OCI-LY1 (cell line): ENCODE measurements at regions not wholly inside any gene's neighbourhood (a gene's known extent, or its start where the extent isn't known, plus 50 kb on each side); places are given as distances from the start of the nearest gene placed in this dataset.

Experiments used
- H2AFZ ChIP-seq: fragments of 200-600 bp; sonication (generic), shearing (Covaris generic); 2 replicates; pipeline ENCODE4 v1.6.0; 2014; ENCODE audit warnings: antibody characterized with exemption, mild to moderate bottlenecking, low read length
- H3F3A ChIP-seq: fragments of 200-600 bp; sonication (generic), shearing (Covaris generic); 2 replicates; pipeline ENCODE4 v1.6.0; 2014; ENCODE audit warnings: mild to moderate bottlenecking, antibody characterized with exemption, low read length, moderate library complexity; ENCODE audit not compliant: insufficient read depth
- H3K27ac ChIP-seq: fragments of 200-600 bp; sonication (generic); 2 replicates; pipeline ENCODE4 v1.5.1; 2014; ENCODE audit warnings: low read length, mixed run types, mild to moderate bottlenecking, low read depth; ENCODE audit not compliant: poor library complexity, severe bottlenecking
- H3K27me3 ChIP-seq: fragments of 200-600 bp; sonication (generic); 2 replicates; pipeline ENCODE4 v1.6.0; 2014; ENCODE audit warnings: antibody characterized with exemption, mild to moderate bottlenecking, low read length, moderate library complexity; ENCODE audit not compliant: insufficient read depth
- H3K36me3 ChIP-seq: fragments of 200-600 bp; sonication (generic); 2 replicates; pipeline ENCODE4 v1.6.1; 2014; ENCODE audit warnings: mild to moderate bottlenecking, antibody characterized with exemption, low read length, moderate library complexity, mixed read lengths; ENCODE audit not compliant: insufficient read depth
- H3K4me1 ChIP-seq: fragments of 200-600 bp; sonication (generic); 2 replicates; pipeline ENCODE4 v1.5.1; 2014; ENCODE audit warnings: mild to moderate bottlenecking, low read length, moderate library complexity; ENCODE audit not compliant: insufficient read depth, severe bottlenecking
- H3K4me2 ChIP-seq: fragments of 200-600 bp; sonication (generic), shearing (Covaris generic); 2 replicates; pipeline ENCODE4 v1.6.1; 2014; ENCODE audit warnings: low read length
- H3K4me3 ChIP-seq: fragments of 200-600 bp; sonication (generic); 2 replicates; pipeline ENCODE4 v1.5.1; 2014; ENCODE audit warnings: low read length, low read depth, mild to moderate bottlenecking, mixed read lengths; ENCODE audit not compliant: poor library complexity, severe bottlenecking
- H3K79me2 ChIP-seq: fragments of 200-600 bp; shearing (Covaris generic); 2 replicates; pipeline ENCODE4 v1.6.1; 2016; ENCODE audit warnings: mixed run types, low read length, mixed read lengths; ENCODE audit not compliant: insufficient read depth
- H3K9ac ChIP-seq: fragments of 200-600 bp; sonication (generic), shearing (Covaris generic); 2 replicates; pipeline ENCODE4 v1.6.1; 2014; ENCODE audit warnings: mild to moderate bottlenecking, low read length, mixed read lengths
- H3K9me2 ChIP-seq: fragments of 200-600 bp; sonication (generic), shearing (Covaris generic); 2 replicates; pipeline ENCODE4 v1.6.1; 2014; ENCODE audit warnings: low read depth, mild to moderate bottlenecking, low read length, mixed read lengths
- H3K9me3 ChIP-seq: fragments of 200-600 bp; shearing (Covaris generic); 2 replicates; pipeline ENCODE4 v1.6.1; 2014; ENCODE audit warnings: low read length, mixed read lengths
- H4K20me1 ChIP-seq: fragments of 200-600 bp; sonication (generic), shearing (Covaris generic); 2 replicates; pipeline ENCODE4 v1.6.0; 2016; ENCODE audit warnings: mild to moderate bottlenecking, low read length; ENCODE audit not compliant: insufficient read depth
- EZH2 ChIP-seq: fragments of 200-600 bp; sonication (generic), shearing (Covaris generic); IDR thresholded peaks from 2 replicates; pipeline ENCODE4 v1.8.0; 2017; ENCODE audit warnings: borderline replicate concordance, mixed run types, mild to moderate bottlenecking, antibody characterized with exemption, low read length, moderate library complexity, mixed read lengths
- TF ChIP-seq, protein P1 (sequence below): fragments of 200-600 bp; sonication (generic), shearing (Covaris generic); IDR thresholded peaks from 2 replicates; pipeline ENCODE4 v1.5.1; 2017; ENCODE audit warnings: mild to moderate bottlenecking, antibody characterized with exemption, low read length, moderate library complexity, mixed read lengths

DNA sequence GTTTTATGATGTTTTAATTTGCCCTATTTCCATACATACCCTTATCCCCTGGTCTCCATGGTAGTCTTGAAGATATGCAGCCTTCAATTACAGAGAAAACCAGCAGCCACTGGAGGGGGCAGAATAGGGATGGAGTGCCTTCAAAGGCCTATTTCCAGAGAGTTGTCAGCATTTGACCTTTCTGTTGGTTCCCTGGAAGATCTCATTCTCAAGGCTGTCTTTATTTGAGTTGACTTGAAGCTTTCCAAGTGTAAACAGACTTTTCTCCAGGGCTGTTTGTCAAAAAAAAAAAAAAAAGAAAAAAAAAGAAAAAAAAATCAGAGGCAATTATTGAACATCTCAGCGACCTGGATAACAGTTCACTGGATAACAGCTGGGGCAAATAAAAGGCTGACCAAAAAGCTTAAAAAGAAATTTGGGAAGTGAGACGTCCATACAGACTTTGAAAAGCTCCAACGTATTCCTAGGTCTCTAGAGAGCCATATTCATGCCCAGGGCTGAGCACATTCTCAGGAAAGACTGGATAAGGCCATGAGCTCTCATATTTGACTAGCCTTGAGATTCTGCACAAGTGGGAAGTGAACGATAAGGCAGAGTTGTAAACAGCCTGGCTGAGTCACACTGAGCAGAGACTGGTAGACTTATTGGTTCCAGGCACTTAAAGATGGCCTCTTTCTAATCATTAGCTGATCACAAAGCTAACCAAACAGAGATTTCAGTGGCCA is 126.6 kb downstream of the VAPA start:
- Histone ChIP-seq H3K4me2 (no peak overlapping the region), H3K9me2 (no peaks in the 10 kb centered on the region), H3F3A (no peaks in the 10 kb centered on the region), H4K20me1 (no peaks in the 10 kb centered on the region), H3K9me3 (no peaks in the 10 kb centered on the region), H2AFZ (no peak overlapping the region), H3K27ac (no peak overlapping the region), H3K79me2 (no peaks in the 10 kb centered on the region), H3K9ac (no peak overlapping the region), H3K27me3 (no peaks in the 10 kb centered on the region), H3K4me1 (no peaks in the 10 kb centered on the region), H3K36me3 (no peaks in the 10 kb centered on the region), H3K4me3 (no peak overlapping the region)
- TF ChIP-seq, protein P1, sequence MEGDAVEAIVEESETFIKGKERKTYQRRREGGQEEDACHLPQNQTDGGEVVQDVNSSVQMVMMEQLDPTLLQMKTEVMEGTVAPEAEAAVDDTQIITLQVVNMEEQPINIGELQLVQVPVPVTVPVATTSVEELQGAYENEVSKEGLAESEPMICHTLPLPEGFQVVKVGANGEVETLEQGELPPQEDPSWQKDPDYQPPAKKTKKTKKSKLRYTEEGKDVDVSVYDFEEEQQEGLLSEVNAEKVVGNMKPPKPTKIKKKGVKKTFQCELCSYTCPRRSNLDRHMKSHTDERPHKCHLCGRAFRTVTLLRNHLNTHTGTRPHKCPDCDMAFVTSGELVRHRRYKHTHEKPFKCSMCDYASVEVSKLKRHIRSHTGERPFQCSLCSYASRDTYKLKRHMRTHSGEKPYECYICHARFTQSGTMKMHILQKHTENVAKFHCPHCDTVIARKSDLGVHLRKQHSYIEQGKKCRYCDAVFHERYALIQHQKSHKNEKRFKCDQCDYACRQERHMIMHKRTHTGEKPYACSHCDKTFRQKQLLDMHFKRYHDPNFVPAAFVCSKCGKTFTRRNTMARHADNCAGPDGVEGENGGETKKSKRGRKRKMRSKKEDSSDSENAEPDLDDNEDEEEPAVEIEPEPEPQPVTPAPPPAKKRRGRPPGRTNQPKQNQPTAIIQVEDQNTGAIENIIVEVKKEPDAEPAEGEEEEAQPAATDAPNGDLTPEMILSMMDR: no peak
- no peak for TF ChIP-seq EZH2

GRCh38 chr18:10041180-10041579 is 127.4 kb downstream of the VAPA start:
- TF ChIP-seq EZH2: no peak
- TF ChIP-seq, protein P1: no peak
- H3K27me3 ChIP-seq: no peaks in the 10 kb centered on the region

GRCh38 chr18:10042492-10042891 is 128.7 kb downstream of the VAPA start:
- Histone ChIP-seq H3K4me1 (no peaks in the 10 kb centered on the region), H3K4me3 (no peak overlapping the region), H4K20me1 (no peaks in the 10 kb centered on the region), H3K27me3 (no peaks in the 10 kb centered on the region; the same call in 1 of the 2 replicates), H3K36me3 (no peaks in the 10 kb centered on the region), H3K9ac (no peak overlapping the region), H2AFZ (no peak overlapping the region), H3F3A (no peaks in the 10 kb centered on the region), H3K9me2 (no peaks in the 10 kb centered on the region), H3K79me2 (no peaks in the 10 kb centered on the region), H3K4me2 (no peak overlapping the region), H3K27ac (no peak overlapping the region), H3K9me3 (no peaks in the 10 kb centered on the region)
- no peak for TF ChIP-seq EZH2

More at GRCh38 chr18:10041180-10041579, 127.4 kb downstream of the VAPA start:
- Histone ChIP-seq H3K9me2 (no peaks in the 10 kb centered on the region), H2AFZ (no peak overlapping the region), H3K9ac (no peak overlapping the region), H3K4me3 (no peak overlapping the region), H4K20me1 (no peaks in the 10 kb centered on the region), H3K36me3 (no peaks in the 10 kb centered on the region), H3F3A (no peaks in the 10 kb centered on the region), H3K27ac (no peak overlapping the region), H3K4me1 (no peaks in the 10 kb centered on the region), H3K4me2 (no peak overlapping the region), H3K9me3 (no peaks in the 10 kb centered on the region), H3K79me2 (no peaks in the 10 kb centered on the region)

DNA sequence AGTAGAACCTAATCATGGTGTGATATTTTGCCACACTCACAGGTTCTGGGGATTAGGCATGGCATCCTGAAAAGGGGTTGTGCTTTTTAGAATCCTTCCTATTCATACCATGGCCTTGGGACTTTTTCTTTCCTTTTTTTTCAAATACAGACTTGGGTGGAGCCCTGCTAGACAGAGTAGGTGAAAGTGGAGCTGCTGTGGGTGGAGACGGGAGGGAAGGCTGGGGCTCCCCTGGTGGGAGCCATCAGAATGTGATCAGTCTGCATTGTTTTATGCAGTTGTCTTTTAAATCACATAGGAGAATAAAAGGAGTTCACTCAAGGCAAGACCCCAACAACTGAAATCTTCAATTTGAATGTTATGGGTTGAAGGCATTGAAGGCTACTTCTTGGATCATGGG is 130.2 kb downstream of the VAPA start:
- Histone ChIP-seq H3K9ac (no peak overlapping the region), H3K4me2 (no peak overlapping the region), H3K36me3 (no peaks in the 10 kb centered on the region), H2AFZ (no peak overlapping the region), H3K9me2 (no peaks in the 10 kb centered on the region), H3K79me2 (no peaks in the 10 kb centered on the region), H3K4me1 (no peaks in the 10 kb centered on the region), H3K27ac (no peak overlapping the region), H4K20me1 (no peaks in the 10 kb centered on the region), H3K9me3 (no peaks in the 10 kb centered on the region), H3K27me3 (no peaks in the 10 kb centered on the region; the same call in 1 of the 2 replicates), H3K4me3 (no peak overlapping the region), H3F3A (no peaks in the 10 kb centered on the region)
- TF ChIP-seq, protein P1: no peak
- TF ChIP-seq EZH2: no peak
